Esophagus squamous epithelium (tissue), 4 donors: ENCODE measurements at regions not wholly inside any gene's neighbourhood (a gene's known extent, or its start where the extent isn't known, plus 50 kb on each side); places are given as distances from the start of the nearest gene placed in this dataset.

Experiments
- CTCF ChIP-seq, 6 experiments: fragments of 450-650 bp in 4 of 6; fragments of 200-600 bp in 2 of 6; sonication (generic) in 2 of 6; IDR thresholded peaks; one replicate each; pipeline ENCODE4 v1.5.1; 2016 to 2019; ENCODE audit warnings: antibody characterized with exemption in 6 of 6, mild to moderate bottlenecking in 4 of 6, moderate library complexity in 4 of 6
- POLR2A ChIP-seq, 4 donors: fragments of 450-650 bp; IDR thresholded peaks; one replicate each; pipeline ENCODE4 v1.6.1; 2017; ENCODE audit warnings: antibody characterized with exemption in 4 of 4, mild to moderate bottlenecking in 4 of 4, moderate library complexity in 3 of 4

DNA sequence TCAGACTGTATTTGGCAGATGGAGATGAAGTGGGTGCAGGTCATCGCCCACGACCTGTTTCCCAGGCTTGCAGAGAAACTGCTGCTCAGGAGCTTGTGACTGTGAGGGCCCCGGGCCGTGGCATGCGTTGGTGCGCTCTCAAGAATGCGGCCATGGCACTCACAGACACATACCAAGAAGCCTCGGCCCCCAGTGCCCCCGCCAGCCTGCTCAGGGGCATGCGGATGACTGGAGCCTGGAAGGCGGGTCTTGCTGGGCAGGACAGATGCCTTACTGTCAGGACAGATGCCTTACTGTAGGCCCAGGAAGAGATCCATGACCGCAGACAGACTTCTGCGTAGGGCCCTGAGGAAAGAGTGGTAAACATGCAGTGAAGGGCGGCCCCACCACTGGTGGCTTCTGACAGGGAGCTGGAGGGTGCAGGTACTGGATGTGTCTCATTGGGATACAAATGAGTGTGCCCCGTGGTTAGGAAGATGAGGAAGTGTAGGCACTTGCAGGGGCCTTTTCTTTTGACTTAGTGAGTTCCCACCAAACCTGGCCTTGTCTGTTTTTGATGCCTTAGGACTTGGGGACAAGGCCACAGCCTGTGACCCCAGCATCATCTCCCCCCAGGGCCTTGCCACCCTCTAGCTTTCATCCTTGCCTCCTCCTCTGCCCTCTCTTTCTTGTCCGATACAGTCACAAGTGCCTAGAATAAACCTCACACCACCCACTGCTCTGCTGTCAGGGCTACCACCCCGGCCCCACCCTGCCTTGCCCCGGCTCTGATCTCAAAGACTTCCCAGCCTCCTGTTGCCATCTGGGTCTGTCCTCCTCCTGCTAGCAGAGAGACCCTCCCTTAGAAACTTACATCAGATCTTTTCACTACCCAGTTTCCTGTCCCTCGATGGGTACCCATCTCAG lies 68.8 kb upstream of the ABL1 start:
- TF ChIP-seq POLR2A (IDR thresholded peaks at IDR 0.05) (no peak), CTCF (IDR thresholded peaks at IDR 0.05) (no peak)
